SK-N-SH (cell line): ENCODE measurements at regions not wholly inside any gene's neighbourhood (a gene's known extent, or its start where the extent isn't known, plus 50 kb on each side); places are given as distances from the start of the nearest gene placed in this dataset.

ENCODE experiments used
- CTCF ChIA-PET: fragments of 300-600, 350-600 bp; formaldehyde crosslinking; extraction: SDS; loops from one replicate; lab custom pipeline; 2021; lab: Yijun Ruan, JAX
- POLR2A ChIA-PET: fragments of 350-600 bp; sonication (Branson Sonifier 250); formaldehyde crosslinking; extraction: SDS; loops from one replicate; lab custom pipeline; 2020; ENCODE audit warnings: antibody characterized with exemption, inconsistent platforms; lab: Yijun Ruan, JAX
- DNase-seq: peaks from one replicate; pipeline ENCODE4 v3.0.0; 2012
- H2AFZ ChIP-seq: fragments of 200-600 bp; sonication (generic); 2 replicates; pipeline ENCODE4 v1.8.1; 2016; ENCODE audit warnings: antibody characterized with exemption, mild to moderate bottlenecking, low read depth
- H3F3A ChIP-seq: fragments of 200-600 bp; sonication (generic); replicated peaks from 2 replicates; pipeline ENCODE3; 2016; ENCODE audit warnings: antibody characterized with exemption, mild to moderate bottlenecking; ENCODE audit not compliant: insufficient read depth
- H3K27ac ChIP-seq, 2 experiments: fragments of 200-500 bp in 1 of 2; fragments of 200-600 bp in 1 of 2; sonication (Bioruptor generic) in 1 of 2; sonication (generic), shearing (Covaris generic) in 1 of 2; 2 replicates each; pipeline versions ENCODE4 v1.5.1 to v1.6.1; 2014 to 2016; ENCODE audit warnings: low read depth in 2 of 2, inconsistent platforms in 1 of 2, low read length in 1 of 2, mild to moderate bottlenecking in 1 of 2, mixed read lengths in 1 of 2
- H3K27me3 ChIP-seq: fragments of 200-600 bp; sonication (generic), shearing (Covaris generic); 2 replicates; pipeline ENCODE4 v1.6.1; 2016; ENCODE audit warnings: mixed run types; ENCODE audit not compliant: insufficient read depth
- H3K36me3 ChIP-seq, 2 experiments: fragments of 200-500 bp in 1 of 2; fragments of 200-600 bp in 1 of 2; sonication (Bioruptor generic) in 1 of 2; sonication (generic) in 1 of 2; replicated peaks in 1 of 2; 2 replicates each; pipeline versions ENCODE3 to v1.5.1; 2014 to 2016; ENCODE audit warnings: low read length in 1 of 2, mild to moderate bottlenecking in 1 of 2; ENCODE audit not compliant: insufficient read depth in 2 of 2, control insufficient read depth in 1 of 2
- H3K4me1 ChIP-seq, 2 experiments: fragments of 200-500 bp in 1 of 2; fragments of 200-600 bp in 1 of 2; sonication (Bioruptor generic) in 1 of 2; sonication (generic), shearing (Covaris generic) in 1 of 2; 2 replicates each; pipeline versions ENCODE4 v1.5.1 to v1.6.1; 2014 to 2016; ENCODE audit warnings: low read depth in 1 of 2, low read length in 1 of 2, mixed run types in 1 of 2; ENCODE audit not compliant: insufficient read depth in 2 of 2, control insufficient read depth in 1 of 2
- H3K4me2 ChIP-seq: fragments of 200-600 bp; sonication (generic), shearing (Covaris generic); 2 replicates; pipeline ENCODE4 v1.6.1; 2017; ENCODE audit warnings: mixed run types
- H3K4me3 ChIP-seq, 2 experiments: fragments of 200-500 bp in 1 of 2; fragments of 200-600 bp in 1 of 2; sonication (Bioruptor generic) in 1 of 2; sonication (generic), shearing (Covaris generic) in 1 of 2; 2 replicates each; pipeline versions ENCODE4 v1.5.1 to v1.8.1; 2014 to 2016; ENCODE audit warnings: low read depth in 2 of 2, inconsistent platforms in 1 of 2, low read length in 1 of 2, mild to moderate bottlenecking in 1 of 2, mixed read lengths in 1 of 2, moderate library complexity in 1 of 2
- H3K79me2 ChIP-seq: fragments of 200-600 bp; sonication (generic); 2 replicates; pipeline ENCODE4 v1.8.1; 2017; ENCODE audit warnings: mild to moderate bottlenecking; ENCODE audit not compliant: insufficient read depth
- H3K9ac ChIP-seq: fragments of 200-600 bp; sonication (generic); 2 replicates; pipeline ENCODE4 v1.6.1; 2017; ENCODE audit warnings: mixed run types
- H3K9me2 ChIP-seq: fragments of 200-600 bp; sonication (generic); 2 replicates; pipeline ENCODE4 v1.6.1; 2017; ENCODE audit warnings: mixed run types
- H3K9me3 ChIP-seq: fragments of 200-600 bp; sonication (generic); 2 replicates; pipeline ENCODE4 v1.6.1; 2017; ENCODE audit warnings: mixed run types, mild to moderate bottlenecking, moderate library complexity
- H4K20me1 ChIP-seq: fragments of 200-600 bp; sonication (generic); 2 replicates; pipeline ENCODE4 v1.6.1; 2017; ENCODE audit warnings: mild to moderate bottlenecking, mixed run types; ENCODE audit not compliant: insufficient read depth
- CHD2 ChIP-seq: fragments of 150-350 bp; IDR thresholded peaks from 2 replicates; pipeline ENCODE4 v1.6.1; 2018; ENCODE audit warnings: low read length; ENCODE audit not compliant: partially characterized antibody
- EZH2phosphoT487 ChIP-seq: fragments of 200-600 bp; sonication (generic); IDR thresholded peaks from 2 replicates; pipeline ENCODE4 v1.6.1; 2017; ENCODE audit warnings: low read depth, mixed run types, mild to moderate bottlenecking, antibody characterized with exemption, moderate library complexity, borderline replicate concordance
- GABPA ChIP-seq: IDR thresholded peaks from 2 replicates; pipeline ENCODE4 v1.4.0; 2012; ENCODE audit warnings: low read depth, mild to moderate bottlenecking
- GATA2 ChIP-seq: sonication (generic); formaldehyde crosslinking; IDR thresholded peaks from 2 replicates; pipeline ENCODE4 v1.5.0; 2020; ENCODE audit warnings: mild to moderate bottlenecking, missing genetic modification reagents
- JUND ChIP-seq: IDR thresholded peaks from 2 replicates; pipeline ENCODE4 v1.4.0; 2012
- MEF2A ChIP-seq: IDR thresholded peaks from 2 replicates; pipeline ENCODE4 v1.4.0; 2012; ENCODE audit warnings: low read depth, borderline replicate concordance
- MXI1 ChIP-seq: IDR thresholded peaks from 2 replicates; pipeline ENCODE4 v1.6.1; 2012; ENCODE audit warnings: mild to moderate bottlenecking, low read depth, low read length, improper control_type of control experiment
- RAD21 ChIP-seq: IDR thresholded peaks from 2 replicates; pipeline ENCODE4 v1.6.1; 2012; ENCODE audit warnings: mild to moderate bottlenecking, low read length
- RCOR1 ChIP-seq: fragments of 150-350 bp; IDR thresholded peaks from 2 replicates; pipeline ENCODE4 v1.6.1; 2017; ENCODE audit warnings: antibody characterized with exemption, low read length
- RFX5 ChIP-seq: IDR thresholded peaks from 2 replicates; pipeline ENCODE4 v1.6.1; 2012; ENCODE audit warnings: mild to moderate bottlenecking, improper control_type of control experiment, low read length
- SMC3 ChIP-seq: IDR thresholded peaks from 2 replicates; pipeline ENCODE4 v1.6.1; 2012; ENCODE audit warnings: low read depth, low read length, improper control_type of control experiment
- TCF12 ChIP-seq: IDR thresholded peaks from 2 replicates; pipeline ENCODE4 v1.4.0; 2012
- USF2 ChIP-seq: fragments of 150-350 bp; IDR thresholded peaks from 2 replicates; pipeline ENCODE4 v1.6.1; 2017; ENCODE audit warnings: antibody characterized with exemption, low read length, low read depth, borderline replicate concordance
- YY1 ChIP-seq: IDR thresholded peaks from 2 replicates; pipeline ENCODE4 v1.4.0; 2012; ENCODE audit warnings: low read depth, mild to moderate bottlenecking
- ZBTB33 ChIP-seq: IDR thresholded peaks from 2 replicates; pipeline ENCODE4 v1.4.0; 2012; ENCODE audit warnings: low read depth, borderline replicate concordance
- WGBS: methylation state at CpG from one replicate; pipeline ENCODE4 v1.1.6; 2017; ENCODE audit warnings: low lambda C conversion rate; 5-methylcytosine and 5-hydroxymethylcytosine counted together
- TF ChIP-seq, protein P1 (sequence below): fragments of 150-350 bp; IDR thresholded peaks from 2 replicates; pipeline ENCODE4 v1.6.1; 2016; ENCODE audit warnings: mild to moderate bottlenecking, low read depth, low read length
- TF ChIP-seq, protein P2 (sequence below): IDR thresholded peaks from 2 replicates; pipeline ENCODE4 v1.6.1; 2012; ENCODE audit warnings: mild to moderate bottlenecking, low read depth, low read length, moderate library complexity

DNA sequence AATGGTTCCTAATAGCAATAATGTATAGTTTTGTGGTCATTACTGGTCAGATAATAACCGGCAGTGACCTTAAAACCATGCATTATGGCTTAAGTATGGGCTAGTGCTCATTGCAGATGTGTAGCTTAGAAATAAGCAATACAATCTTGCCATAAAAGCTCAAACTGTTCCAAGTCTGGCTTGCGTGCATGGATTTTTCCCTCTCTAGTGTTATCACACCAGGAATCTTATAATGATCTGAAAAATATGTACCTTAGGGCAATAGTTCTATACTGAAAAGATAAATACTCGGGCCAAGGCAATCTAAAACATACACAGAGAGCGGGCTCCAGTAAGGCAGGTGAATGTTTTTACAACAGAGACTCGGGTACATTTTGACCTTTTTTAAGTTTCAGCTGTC lies 157.8 kb downstream of the DHX15 start:
- H3K27me3 ChIP-seq, result peaks cover 25% of the 10 kb centered on the region; the same call in 1 of the 2 replicates
- ChIA-PET CTCF (interaction anchor here (1.4 kb wide), 1 partner anchor 19 kb away, joined by 3 read pairs; no protein-coding TSS in a partner anchor), POLR2A (no interaction called here)
- no peak overlapping the region for H2AFZ ChIP-seq
- WGBS, result 7% methylated on average over 5 of the region's 5 CpGs
- H3K4me1 ChIP-seq, result no peaks in the 10 kb centered on the region
- H3K27ac ChIP-seq, result no peak overlapping the region
- no peaks in the 10 kb centered on the region for H4K20me1 ChIP-seq
- H3K79me2 ChIP-seq, result no peaks in the 10 kb centered on the region
- DNase-seq, result no peak
- no peak overlapping the region for H3K4me2 ChIP-seq
- H3K9me2 ChIP-seq, result no peaks in the 10 kb centered on the region
- H3K9me3 ChIP-seq, result no peaks in the 10 kb centered on the region
- H3K36me3 ChIP-seq, result no peaks in the 10 kb centered on the region
- no peak overlapping the region for H3K4me3 ChIP-seq
- H3F3A ChIP-seq, result no peaks in the 10 kb centered on the region
- no peak overlapping the region for H3K9ac ChIP-seq
- no peak for TF ChIP-seq ZBTB33
- TF ChIP-seq, protein P1, sequence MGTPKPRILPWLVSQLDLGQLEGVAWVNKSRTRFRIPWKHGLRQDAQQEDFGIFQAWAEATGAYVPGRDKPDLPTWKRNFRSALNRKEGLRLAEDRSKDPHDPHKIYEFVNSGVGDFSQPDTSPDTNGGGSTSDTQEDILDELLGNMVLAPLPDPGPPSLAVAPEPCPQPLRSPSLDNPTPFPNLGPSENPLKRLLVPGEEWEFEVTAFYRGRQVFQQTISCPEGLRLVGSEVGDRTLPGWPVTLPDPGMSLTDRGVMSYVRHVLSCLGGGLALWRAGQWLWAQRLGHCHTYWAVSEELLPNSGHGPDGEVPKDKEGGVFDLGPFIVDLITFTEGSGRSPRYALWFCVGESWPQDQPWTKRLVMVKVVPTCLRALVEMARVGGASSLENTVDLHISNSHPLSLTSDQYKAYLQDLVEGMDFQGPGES, result no peak
- no peak for TF ChIP-seq RAD21
- no peak for TF ChIP-seq EZH2phosphoT487
- TF ChIP-seq RFX5, result no peak
- TF ChIP-seq MEF2A, result no peak
- no peak for TF ChIP-seq GATA2 (CRISPR knock-in tag)
- no peak for TF ChIP-seq USF2
- no peak for TF ChIP-seq JUND
- TF ChIP-seq MXI1, result no peak
- no peak for TF ChIP-seq TCF12
- TF ChIP-seq, protein P2, sequence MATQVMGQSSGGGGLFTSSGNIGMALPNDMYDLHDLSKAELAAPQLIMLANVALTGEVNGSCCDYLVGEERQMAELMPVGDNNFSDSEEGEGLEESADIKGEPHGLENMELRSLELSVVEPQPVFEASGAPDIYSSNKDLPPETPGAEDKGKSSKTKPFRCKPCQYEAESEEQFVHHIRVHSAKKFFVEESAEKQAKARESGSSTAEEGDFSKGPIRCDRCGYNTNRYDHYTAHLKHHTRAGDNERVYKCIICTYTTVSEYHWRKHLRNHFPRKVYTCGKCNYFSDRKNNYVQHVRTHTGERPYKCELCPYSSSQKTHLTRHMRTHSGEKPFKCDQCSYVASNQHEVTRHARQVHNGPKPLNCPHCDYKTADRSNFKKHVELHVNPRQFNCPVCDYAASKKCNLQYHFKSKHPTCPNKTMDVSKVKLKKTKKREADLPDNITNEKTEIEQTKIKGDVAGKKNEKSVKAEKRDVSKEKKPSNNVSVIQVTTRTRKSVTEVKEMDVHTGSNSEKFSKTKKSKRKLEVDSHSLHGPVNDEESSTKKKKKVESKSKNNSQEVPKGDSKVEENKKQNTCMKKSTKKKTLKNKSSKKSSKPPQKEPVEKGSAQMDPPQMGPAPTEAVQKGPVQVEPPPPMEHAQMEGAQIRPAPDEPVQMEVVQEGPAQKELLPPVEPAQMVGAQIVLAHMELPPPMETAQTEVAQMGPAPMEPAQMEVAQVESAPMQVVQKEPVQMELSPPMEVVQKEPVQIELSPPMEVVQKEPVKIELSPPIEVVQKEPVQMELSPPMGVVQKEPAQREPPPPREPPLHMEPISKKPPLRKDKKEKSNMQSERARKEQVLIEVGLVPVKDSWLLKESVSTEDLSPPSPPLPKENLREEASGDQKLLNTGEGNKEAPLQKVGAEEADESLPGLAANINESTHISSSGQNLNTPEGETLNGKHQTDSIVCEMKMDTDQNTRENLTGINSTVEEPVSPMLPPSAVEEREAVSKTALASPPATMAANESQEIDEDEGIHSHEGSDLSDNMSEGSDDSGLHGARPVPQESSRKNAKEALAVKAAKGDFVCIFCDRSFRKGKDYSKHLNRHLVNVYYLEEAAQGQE, result no peak
- no peak for TF ChIP-seq CHD2
- no peak for TF ChIP-seq SMC3
- TF ChIP-seq GABPA, result no peak
- no peak for TF ChIP-seq RCOR1
- no peak for TF ChIP-seq YY1
